ENCODE measurements at regions not wholly inside any gene's neighbourhood (a gene's known extent, or its start where the extent isn't known, plus 50 kb on each side); places are given as distances from the start of the nearest gene placed in this dataset.

DNA sequence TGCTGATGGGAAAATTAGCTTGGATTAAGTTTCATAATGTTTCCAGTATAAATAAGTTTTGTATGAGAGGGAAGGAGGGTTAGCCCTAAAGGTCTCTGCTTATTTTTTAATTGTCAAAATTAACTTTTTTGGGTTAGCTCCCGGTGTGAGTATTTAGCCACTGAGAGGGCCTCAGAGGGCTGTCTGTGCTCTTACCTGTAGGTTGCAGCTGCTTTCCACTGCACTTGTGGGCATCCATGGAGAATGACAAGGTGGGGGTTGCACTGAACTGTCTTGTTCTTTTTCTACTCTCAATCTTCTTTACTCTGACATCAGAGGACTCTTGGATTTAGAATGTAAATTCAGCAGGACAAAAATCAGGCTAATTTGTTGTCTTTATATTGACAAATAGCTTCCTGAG lies 81.4 kb downstream of the CD164 start:
- intact Hi-C loops (cut with DNase I; ENCODE audit: low total_unique reads) = no loop called here
- no peaks in the 10 kb centered on the region for H3K9me3 ChIP-seq
- H3K36me3 ChIP-seq = no peaks in the 10 kb centered on the region
- 75 to 80% methylated on average over 1 of the region's 1 CpG for WGBS, 2 donors (ENCODE audit: low coverage in 1 of 2)
- H3K4me3 ChIP-seq = no peak overlapping the region
- TF ChIP-seq EP300 (IDR thresholded peaks at IDR 0.05; ENCODE audit: low read depth) (no peak), POLR2A (IDR thresholded peaks at IDR 0.05) (no peak), POLR2AphosphoS5 (IDR thresholded peaks at IDR 0.05) (no peak)
- TF ChIP-seq, protein P1, sequence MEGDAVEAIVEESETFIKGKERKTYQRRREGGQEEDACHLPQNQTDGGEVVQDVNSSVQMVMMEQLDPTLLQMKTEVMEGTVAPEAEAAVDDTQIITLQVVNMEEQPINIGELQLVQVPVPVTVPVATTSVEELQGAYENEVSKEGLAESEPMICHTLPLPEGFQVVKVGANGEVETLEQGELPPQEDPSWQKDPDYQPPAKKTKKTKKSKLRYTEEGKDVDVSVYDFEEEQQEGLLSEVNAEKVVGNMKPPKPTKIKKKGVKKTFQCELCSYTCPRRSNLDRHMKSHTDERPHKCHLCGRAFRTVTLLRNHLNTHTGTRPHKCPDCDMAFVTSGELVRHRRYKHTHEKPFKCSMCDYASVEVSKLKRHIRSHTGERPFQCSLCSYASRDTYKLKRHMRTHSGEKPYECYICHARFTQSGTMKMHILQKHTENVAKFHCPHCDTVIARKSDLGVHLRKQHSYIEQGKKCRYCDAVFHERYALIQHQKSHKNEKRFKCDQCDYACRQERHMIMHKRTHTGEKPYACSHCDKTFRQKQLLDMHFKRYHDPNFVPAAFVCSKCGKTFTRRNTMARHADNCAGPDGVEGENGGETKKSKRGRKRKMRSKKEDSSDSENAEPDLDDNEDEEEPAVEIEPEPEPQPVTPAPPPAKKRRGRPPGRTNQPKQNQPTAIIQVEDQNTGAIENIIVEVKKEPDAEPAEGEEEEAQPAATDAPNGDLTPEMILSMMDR (IDR thresholded peaks at IDR 0.05) = no peak
- H3K27me3 ChIP-seq = no peaks in the 10 kb centered on the region
- H3K27ac ChIP-seq = peak overlapping the region; percentile 47 to 62 (median 54)
- in situ Hi-C loops (cut with MboI; ENCODE audit: low pct_ligation_motif_present in 1 of 4, low pct_unique_long_range_greater_than_20kb in 1 of 4, low sequenced_read_pairs in 3 of 4) = no loop called here
- no peak for DNase-seq
- H3K4me1 ChIP-seq = peaks cover 5 to 50% (median 31%) of the 10 kb centered on the region in 4 donors

DNA sequence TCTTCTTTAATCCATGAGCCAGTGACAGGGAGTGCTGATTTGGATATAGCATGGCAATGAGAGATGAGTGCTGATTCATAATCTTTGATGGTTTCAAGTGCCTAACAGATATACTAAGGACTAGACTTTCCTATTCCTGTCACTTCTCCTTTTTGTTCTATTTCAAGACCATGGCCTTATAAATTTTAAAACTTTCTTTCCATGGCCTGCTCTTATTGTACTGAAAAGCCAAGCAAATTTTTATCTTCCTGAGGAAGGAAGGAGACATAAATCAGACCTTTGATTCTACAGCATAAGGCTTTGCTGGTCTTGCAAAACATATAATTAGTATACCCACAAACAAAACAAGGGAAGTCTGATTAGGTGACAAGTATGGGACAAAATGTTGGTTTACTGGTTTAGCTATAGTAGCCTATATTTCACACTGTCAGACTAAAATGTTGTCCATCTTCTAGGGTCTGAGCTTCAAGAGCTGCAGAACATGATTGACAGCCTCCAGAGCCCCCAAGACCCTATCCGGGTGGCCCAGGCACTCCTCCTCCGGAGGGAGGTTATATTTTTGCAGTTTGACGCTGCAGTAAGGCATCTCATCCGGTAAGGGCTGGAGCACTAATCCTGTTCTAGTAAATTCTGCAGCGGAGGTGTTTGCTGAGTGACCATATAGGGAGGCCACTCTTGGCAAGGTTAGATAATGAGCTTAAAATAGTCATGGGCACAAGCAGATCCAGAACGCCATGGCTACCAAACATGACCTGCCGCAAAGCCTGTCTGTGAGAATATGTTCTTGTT lies 82.3 kb downstream of the CD164 start:
- no peak for DNase-seq
- H3K4me1 ChIP-seq = peaks cover 5 to 59% (median 36%) of the 10 kb centered on the region in 4 donors
- intact Hi-C loops (cut with DNase I; ENCODE audit: low total_unique reads) (no loop called here), in situ Hi-C loops (cut with MboI; ENCODE audit: low pct_ligation_motif_present in 1 of 4, low pct_unique_long_range_greater_than_20kb in 1 of 4, low sequenced_read_pairs in 3 of 4) (no loop called here)
- no peaks in the 10 kb centered on the region for H3K36me3 ChIP-seq
- TF ChIP-seq EP300 (IDR thresholded peaks at IDR 0.05; ENCODE audit: low read depth) = peak; percentile 13
- TF ChIP-seq, protein P1 (IDR thresholded peaks at IDR 0.05) = no peak
- peak in 1 of 3 donors; percentile 32 for TF ChIP-seq POLR2AphosphoS5 (IDR thresholded peaks at IDR 0.05)
- no peak overlapping the region for H3K4me3 ChIP-seq
- 60 to 80% methylated on average over 1 to 7 of the region's 7 CpGs for WGBS, 2 donors (ENCODE audit: low coverage in 1 of 2)
- peak overlapping the region; percentile 56 to 81 (median 60) for H3K27ac ChIP-seq
- no peaks in the 10 kb centered on the region for H3K27me3 ChIP-seq
- H3K9me3 ChIP-seq = no peaks in the 10 kb centered on the region

DNA sequence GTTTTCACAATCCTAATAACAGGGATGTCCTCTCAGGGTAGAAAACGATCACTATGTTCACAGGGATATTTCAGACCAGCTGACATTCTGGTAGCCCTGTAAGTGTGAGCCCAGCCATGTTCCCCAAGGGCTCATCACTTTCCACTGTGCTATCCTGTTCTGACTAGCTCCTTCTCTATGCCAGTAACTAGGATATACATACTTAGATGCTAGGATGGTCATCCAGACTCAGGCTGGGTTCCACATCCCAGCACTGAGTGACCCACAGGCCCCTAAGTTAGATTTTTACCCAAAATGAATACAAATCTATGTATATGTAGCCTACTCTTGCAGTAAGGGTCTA lies 83.0 kb downstream of the CD164 start:
- TF ChIP-seq EP300 (IDR thresholded peaks at IDR 0.05; ENCODE audit: low read depth) = no peak
- TF ChIP-seq, protein P1 (IDR thresholded peaks at IDR 0.05) = no peak
- TF ChIP-seq POLR2AphosphoS5 (IDR thresholded peaks at IDR 0.05) = no peak
- TF ChIP-seq POLR2A (IDR thresholded peaks at IDR 0.05) = no peak

DNA sequence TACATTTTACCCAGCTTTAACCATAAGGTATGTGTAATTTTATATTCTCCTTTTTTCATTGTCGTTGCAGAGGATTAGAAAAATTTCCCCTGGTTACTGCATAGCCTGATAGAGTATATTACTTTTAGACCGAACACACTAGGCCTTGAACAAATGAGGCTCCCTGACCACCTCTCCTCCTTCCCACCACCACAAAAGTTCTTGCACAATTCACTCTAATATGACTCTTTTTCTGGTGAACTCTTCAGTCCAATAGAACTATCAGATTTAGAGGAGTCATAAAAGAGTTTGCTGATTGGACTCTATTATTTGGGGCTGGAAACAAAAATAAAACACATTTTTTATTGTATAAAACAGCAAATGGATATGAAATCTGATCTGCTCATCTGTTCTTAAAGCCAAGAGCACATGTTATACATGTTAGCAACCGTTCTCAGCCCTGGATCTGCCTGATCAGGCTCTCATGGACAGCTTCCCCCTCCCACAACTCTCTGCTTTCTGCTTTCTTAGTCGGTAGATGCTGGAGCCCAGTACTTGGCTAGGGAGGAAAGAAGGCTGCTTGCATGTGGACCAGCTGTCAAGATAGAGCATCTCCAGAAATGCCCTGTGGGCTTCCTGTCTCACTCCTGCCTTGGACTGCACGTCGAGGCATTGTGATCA lies 83.5 kb downstream of the CD164 start:
- H3K4me1 ChIP-seq = peaks cover 5 to 63% (median 38%) of the 10 kb centered on the region in 4 donors
- H3K27ac ChIP-seq = peak overlapping the region; percentile 56 to 81 (median 60)
- DNase-seq = no peak
- in situ Hi-C loops (cut with MboI; ENCODE audit: low pct_ligation_motif_present in 1 of 4, low pct_unique_long_range_greater_than_20kb in 1 of 4, low sequenced_read_pairs in 3 of 4) = no loop called here
- H3K4me3 ChIP-seq = no peak overlapping the region
- no peaks in the 10 kb centered on the region for H3K27me3 ChIP-seq
- no peaks in the 10 kb centered on the region for H3K36me3 ChIP-seq
- intact Hi-C loops (cut with DNase I; ENCODE audit: low total_unique reads) = no loop called here
- WGBS, 2 donors (ENCODE audit: low coverage in 1 of 2) = 78% methylated on average over 4 to 6 of the region's 6 CpGs
- no peak for TF ChIP-seq EP300 (IDR thresholded peaks at IDR 0.05; ENCODE audit: low read depth)
- no peak for TF ChIP-seq POLR2A (IDR thresholded peaks at IDR 0.05)
- TF ChIP-seq, protein P1 (IDR thresholded peaks at IDR 0.05) = no peak
- no peak for TF ChIP-seq POLR2AphosphoS5 (IDR thresholded peaks at IDR 0.05)
- no peaks in the 10 kb centered on the region for H3K9me3 ChIP-seq

More for the DNA sequence above, 83.0 kb downstream of the CD164 start:
- 50 to 71% methylated on average over 1 of the region's 1 CpG for WGBS, 2 donors (ENCODE audit: low coverage in 1 of 2)
- in situ Hi-C loops (cut with MboI; ENCODE audit: low pct_ligation_motif_present in 1 of 4, low pct_unique_long_range_greater_than_20kb in 1 of 4, low sequenced_read_pairs in 3 of 4) (no loop called here), intact Hi-C loops (cut with DNase I; ENCODE audit: low total_unique reads) (no loop called here)
- Histone ChIP-seq H3K4me3 (no peak overlapping the region), H3K36me3 (no peaks in the 10 kb centered on the region), H3K27me3 (no peaks in the 10 kb centered on the region), H3K4me1 (peaks cover 5 to 63% (median 38%) of the 10 kb centered on the region in 4 donors), H3K9me3 (no peaks in the 10 kb centered on the region), H3K27ac (peak overlapping the region; percentile 56 to 81 (median 60))
- DNase-seq = no peak
